ENCODE measurements at regions not wholly inside any gene's neighbourhood (a gene's known extent, or its start where the extent isn't known, plus 50 kb on each side); places are given as distances from the start of the nearest gene placed in this dataset.

DNA sequence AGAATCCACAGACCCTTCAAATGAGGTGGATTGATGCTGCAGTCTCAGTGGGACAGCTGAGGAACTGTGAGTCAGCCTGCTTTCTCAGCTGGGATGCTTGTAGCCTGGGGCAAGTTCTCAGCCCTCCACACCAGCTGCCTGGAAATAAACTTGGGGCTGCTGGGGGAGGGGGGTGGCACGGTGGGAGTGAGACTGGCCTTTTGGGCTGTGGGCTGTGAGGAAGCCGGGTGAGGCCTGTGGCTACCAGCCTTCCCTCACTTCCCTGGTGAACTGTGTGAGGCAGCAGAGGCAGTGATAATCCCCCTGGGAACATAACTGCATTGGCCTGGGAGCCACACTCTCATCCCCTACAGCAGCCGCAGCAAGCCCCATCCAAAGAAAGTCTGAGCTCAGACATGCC is 114.5 kb upstream of the GUCY1A1 start:
- no peak for DNase-seq

DNA sequence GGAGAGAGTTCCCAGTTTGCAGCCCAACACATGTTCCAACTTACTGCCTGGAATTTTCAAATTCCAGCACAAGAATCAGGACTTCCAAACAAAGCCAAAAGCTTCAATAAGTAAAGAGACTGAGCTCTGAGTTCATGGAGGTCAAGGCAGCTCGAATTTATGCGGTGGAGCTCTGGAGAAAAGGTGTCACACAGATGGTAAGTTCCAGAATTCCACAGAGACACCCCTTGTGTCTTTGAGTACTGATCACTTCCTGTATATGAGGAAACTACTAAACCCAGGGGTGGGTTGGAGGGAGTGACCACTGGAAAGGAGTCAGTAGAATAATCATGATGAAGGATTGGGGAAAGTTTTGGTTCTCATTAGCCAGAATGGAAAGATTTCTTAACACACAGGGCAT is 118.5 kb upstream of the GUCY1A1 start:
- DNase-seq = no peak

DNA sequence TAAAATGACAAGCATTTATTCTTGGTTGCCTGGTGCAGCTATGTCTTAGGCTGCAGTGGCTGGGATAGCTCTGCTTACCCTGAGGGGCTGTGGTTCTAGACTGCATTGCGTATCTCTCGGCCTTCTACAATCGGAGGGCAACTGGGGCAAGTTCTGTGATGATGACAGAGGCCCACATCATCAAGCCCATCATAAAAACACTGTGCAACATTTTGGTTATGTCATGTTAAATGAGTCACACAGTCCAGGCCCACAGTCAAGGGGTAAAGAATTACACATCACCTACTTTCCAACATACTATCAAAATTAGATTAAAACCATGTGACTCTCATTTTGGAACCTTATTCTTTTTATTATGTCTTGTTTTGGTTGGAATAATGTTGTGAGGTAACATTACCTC is 120.2 kb upstream of the GUCY1A1 start:
- DNase-seq = no peak

DNA sequence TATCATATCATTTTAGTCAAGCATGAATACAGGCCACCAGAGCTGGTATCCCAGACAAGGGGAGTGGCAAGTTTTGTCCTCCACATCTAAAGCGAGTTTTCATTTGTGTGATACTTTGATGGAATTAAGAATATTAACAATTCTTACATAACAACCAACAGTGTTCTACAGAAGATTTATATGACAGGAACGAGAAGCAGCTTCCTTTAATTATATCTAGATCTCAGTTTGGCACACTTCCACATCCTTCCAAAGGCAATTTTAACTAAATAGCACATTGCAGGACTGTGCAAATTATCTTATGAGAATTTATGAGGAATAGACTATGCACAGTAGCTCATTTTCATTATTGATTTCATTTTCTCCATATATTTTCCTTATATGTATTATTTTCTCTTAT is 121.2 kb upstream of the GUCY1A1 start:
- no peak for DNase-seq

DNA sequence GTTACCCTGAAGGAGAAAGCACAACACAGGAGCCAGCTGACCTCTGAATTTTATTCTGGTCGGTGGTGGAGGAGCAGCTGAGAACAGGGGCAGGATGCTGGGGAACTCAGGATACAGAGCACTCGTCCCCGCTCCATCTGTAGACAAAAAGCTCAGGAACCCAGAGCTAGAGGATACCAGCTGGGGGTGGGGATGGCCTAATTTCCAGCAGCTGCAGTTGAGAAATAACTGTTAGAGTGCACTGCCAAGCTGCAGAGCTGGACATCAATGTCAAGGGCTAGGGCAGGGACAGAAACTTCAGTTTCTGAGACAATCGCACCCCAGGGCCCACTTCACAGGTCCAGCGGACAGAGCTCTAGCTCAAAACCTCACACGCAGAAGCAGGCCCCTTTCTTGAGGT is 122.1 kb upstream of the GUCY1A1 start:
- no peak for DNase-seq

DNA sequence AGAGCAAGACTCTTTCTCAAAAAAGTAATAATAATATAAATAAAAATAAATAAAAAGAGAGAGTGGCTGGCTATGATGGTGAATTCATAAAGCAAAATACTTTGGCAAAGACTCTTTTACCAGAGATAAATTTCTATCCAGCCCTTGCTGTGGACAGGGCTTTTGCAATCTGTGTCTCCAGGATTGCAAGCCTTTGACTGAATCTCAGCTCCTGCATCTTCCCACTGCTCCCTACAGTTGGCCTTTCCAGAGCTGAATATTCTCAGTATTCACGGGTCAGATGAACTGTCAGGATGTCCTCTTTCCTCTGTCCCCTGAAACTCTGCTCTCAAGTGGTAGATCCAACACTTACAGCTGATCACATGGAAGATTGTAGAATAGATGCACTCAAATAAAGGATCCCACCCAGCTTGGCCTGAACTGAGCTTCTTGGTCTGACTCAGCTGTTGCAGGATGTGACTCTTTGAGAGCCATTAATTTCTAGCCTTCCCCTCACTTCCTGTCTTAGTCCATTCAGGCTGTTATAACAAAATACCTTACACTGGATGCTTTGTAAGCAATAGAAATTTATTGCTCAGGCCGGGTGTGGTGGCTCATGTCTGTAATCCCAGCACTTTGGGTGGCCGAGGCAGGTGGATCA is 123.4 kb upstream of the GUCY1A1 start:
- no peak for DNase-seq

DNA sequence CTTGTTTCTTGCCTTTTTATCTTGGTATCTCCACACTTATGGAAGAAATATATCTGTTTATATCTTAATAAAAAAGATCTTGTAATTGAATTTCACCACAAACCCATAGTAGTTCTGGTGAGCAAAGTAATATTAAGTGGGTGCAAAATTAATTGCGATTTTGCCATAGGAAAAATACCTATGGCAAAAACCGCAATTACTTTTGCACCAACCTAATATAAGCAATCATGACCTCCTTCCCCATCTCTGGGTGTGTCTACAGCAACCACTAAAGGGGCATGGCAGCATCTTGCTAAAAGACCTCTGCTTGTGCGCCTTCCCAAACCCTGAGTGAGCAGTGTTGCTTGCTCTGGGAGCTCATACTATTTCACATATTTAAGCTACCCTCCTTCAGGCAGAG is 124.2 kb upstream of the GUCY1A1 start:
- no peak for DNase-seq

DNA sequence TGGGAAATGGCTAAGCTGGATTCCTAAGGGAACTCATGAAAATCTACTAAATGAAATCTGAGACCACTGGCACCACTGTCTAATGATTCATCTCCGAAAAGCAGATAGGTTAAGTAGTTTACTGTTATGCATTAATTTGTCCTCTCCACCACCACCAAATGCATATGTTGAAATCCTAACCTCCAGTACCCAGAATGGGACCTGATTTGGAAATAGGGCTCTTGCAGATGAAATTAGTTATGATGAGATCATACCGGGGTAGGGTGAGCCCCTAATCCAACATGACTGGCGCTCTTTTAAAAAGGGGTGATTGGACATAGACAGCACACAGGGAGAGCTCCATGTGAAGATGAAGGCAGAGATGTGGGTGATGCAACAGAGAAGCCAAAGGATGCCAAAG is 124.9 kb upstream of the GUCY1A1 start:
- no peak for DNase-seq

DNA sequence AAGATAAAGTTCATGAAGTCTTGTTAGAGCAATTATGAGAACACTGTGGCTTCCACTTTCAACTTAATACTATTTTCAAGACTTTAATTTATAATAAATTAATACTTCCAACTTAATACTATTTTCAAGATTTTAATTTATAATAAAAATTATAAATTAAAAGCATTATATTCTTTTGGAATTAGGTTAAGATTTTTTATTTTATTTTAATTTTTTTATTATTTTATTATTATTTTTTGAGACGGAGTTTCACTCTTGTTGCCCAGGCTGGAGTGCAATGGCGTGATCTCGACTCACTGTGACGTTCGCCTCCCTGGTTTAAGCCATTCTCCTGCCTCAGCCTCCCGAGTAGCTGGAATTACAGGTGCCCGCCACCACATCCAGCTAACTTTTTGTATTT is 126.0 kb upstream of the GUCY1A1 start:
- no peak for DNase-seq

DNA sequence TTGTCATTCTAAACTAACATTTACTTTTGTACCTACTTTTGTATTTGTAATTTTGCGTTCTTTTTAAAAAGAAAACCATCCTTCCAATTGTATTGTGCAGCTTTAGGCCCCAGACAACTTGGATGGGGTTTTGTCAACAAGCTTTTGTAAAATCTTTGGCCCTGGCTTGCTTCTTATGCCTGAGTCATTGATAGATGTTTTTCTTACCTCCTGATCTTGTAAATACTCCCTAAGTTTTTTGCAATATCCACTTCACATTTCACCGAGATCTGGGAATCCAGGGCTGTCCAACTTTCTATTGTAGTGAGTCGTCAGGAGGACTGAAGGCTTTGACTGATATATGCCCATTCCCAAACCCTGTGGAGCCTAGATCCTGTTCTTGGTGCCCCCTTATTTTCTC is 126.9 kb upstream of the GUCY1A1 start:
- DNase-seq = no peak

DNA sequence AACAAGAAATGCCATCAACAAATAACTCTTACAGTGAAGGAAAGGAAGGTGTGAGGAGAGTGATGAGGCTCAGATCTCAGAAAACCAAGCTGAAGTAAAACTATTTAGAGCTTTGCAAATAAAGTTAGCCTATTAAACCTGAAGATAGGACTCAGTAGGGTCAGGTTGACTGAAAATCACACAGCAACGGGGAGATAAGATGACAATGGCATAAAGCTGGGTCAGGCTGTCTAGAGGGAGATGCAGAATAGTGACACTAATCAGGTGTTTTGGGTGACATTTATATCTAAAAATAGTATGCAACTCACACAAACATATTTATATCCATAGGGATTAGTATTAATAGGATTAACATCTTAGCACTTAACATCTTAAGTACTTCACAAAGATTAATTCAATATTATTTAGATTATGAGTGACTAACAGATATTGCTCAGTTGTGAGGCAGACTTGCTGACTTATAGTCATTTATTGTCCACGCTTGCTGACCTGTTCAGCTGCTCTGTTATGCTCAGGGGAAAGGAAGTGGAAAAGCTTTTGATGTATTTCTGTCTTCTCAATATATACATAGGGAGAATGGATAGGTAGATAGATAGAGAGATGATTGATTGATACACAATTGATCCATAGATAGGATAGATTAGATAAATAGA is 130.7 kb upstream of the GUCY1A1 start:
- DNase-seq = no peak

DNA sequence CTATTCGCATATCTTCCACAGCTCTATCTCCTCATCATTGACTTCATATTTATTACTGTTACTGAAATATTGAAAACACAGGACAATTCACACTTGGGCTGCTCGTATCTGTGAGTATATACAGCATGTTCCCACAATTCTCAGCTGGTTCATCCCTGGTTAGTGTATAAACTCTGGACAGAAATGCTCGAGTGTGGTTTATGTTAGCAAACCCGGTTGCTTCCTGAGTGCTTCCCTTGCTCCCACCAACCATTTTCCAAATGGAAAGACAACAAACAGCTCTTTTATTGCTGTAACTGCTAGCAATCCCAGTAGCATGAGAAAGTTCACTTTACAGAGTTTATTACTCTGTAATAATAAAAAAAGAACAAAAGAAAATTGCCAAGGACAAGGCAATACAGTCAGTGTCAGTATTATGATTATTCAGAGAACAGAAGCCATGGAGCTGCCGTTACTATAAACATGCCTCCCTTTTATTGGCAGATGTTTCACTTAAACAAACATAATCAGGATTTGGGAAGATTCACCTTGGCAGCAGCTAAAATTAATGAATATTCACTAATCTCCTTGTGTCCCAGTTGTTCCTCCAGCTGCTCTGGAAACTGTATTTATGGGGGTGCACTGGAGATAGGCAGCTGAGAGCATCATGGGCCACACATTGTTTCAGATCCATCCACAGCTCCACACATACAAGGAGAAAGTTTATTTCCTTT is 134.1 kb upstream of the GUCY1A1 start:
- no peak for DNase-seq

DNA sequence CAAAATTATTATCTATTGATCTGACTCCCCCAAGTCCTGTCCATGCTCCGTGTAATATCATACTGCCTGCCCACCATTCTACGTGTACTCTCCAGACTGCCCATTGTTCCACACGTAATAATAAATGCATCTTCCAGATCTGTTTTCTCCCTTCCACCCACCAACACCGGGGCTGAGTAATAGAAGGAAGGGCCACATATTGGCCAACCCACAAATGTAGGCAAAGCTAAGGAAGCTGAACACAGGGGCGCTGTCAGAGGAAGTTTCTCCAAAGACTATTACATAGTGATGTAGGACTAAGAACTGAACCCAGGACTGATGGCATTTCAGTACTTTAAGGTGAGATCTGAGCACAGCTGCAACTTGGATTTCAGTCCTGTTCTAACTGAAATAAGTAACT is 135.8 kb upstream of the GUCY1A1 start:
- DNase-seq = no peak

DNA sequence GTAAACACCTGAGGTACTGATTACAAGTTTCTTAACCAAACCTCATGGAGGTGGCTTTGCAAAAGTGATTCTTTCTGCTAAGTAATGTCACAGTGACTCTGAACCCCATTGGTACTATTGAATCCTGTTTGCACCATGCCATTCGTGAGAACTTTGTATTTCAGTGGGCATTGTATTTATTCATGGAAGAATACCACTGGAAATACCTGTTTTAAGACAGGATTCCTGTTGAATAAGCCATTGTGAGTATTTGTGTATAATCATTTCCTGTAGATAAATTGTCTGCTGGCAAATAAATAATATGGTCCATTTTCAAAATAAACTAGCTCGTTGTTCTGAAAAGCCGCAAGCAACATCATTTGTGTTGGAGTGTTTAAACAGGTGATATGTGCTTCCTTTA is 136.4 kb upstream of the GUCY1A1 start:
- no peak for DNase-seq

DNA sequence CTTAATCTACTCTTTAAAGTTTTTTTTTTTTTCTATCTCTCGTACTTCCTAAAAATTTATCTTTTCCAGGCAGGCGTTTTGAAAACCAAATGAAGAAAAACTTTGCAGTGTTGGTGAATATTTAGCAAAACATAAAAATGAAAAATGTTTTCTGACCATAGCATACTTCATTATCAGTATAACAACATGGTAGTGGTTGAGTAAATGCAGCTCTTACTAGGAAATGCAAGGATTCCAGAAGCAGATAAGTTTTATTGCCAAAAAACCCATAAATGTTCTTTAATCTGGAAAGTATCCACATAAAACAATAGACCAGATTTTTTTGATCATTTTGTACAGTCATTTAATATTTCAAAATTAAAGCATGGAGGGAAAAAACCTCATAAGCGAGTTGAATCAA is 136.9 kb upstream of the GUCY1A1 start:
- DNase-seq = no peak

DNA sequence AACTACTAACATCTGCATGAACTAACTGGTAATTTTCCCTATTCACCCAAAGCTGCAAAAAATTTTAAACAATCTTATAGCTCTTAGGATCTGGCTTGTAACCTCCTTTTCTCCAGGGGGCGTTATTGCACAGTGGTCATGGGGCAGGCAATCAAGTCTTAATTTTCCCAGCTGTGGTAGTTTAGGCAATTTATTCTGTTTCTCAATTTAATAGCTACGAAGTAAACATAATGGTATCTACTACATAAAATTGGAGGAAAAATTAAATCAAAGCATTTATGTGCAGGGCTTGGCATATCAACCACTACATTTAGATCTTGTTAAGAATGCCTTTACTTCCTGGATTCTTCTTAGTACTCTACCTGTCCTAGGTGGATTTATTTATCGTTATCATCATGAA is 137.4 kb upstream of the GUCY1A1 start:
- DNase-seq = no peak

DNA sequence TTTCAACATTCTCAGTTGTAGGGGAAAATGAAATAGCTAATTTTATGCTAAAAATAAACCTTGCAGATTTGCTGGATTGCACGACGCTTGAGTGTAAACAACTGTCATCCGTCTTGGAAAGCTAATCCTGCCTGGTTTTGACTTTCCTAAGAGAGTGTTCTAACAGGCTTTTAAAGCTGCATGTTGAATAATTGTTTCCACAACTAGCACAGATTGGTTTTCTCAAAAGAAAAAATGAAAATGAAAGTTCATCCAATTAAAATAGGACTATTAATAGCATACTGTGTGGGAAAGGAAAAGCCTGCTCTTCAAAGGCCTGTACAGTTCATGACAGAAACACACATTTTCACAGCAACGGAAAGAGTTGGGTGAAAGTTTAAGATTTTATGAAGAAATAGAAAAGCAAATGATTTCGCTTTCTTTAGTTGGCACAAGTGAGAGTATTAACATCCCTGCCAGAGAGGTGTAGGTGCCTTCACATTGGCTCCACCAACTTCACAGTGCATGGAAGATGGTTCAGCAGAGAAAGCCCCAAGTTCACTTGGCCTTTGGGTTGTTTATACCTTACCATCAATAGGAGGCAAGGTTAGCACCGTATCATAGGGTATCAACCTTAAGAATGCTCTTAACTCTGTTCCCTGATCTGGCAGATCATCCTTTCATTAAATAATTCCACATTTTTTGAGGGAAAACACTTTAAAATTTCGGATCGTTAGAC is 140.0 kb upstream of the GUCY1A1 start:
- DNase-seq = no peak

DNA sequence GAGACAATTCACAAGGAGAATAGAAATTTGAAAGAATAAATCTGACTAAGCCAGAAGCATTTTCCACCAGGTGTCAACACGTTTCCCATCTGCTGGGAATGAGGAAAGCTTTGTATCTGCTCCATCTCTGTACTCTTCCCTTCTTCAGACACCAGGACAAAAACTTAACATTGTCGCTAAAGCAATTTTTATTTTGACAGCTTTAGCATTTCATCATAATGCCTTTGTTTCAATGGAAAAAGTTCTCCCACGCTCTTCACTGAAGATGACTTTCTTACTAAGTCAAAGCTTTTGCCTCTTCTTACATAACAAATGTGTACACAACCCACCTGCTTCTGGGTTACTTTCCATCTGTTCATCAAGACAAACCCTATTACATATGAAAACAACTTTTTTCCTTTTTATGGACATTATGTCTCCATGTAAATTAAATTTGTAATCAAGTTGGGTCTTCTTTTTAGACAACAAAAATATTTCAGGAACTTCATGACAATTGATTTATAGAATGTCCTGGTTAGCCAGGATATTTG is 141.7 kb upstream of the GUCY1A1 start:
- no peak for DNase-seq

DNA sequence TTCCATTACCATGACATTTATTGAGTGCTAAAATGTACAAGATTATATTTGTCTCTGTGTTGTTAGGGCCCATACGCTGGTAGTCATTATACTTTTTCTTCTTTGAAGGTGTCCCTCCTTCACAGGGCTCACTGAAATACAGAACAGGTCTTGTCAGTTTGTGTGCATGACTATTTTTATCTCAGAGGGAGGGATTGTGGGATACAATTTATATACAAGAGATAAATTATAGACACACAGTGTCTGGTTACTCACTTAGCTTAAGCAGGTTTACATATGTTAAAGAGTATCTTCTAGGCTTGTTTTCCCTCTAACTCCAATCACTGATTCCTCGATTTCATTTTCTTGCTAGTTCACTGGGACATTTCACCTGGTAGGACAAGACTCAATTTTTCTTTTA is 143.3 kb upstream of the GUCY1A1 start:
- no peak for DNase-seq

DNA sequence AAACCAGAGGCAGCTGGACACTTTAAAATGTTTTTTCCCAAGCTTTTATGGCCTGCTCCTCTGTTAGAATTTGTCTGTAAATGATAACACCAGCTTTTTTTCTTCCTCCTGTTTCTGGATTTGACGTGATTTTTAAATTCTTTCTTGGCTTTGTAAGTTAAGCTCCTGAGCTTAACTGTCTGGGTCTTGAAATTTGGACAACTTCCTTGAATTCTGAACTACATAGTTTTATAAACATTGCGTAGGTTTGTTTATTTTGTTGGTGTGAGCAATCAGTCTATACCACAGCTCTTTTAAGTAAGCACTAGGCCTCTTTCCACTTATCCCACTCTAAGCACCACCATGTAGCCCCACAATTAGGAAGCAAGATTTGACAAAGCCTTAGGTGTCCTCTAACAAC is 144.4 kb upstream of the GUCY1A1 start:
- no peak for DNase-seq

DNA sequence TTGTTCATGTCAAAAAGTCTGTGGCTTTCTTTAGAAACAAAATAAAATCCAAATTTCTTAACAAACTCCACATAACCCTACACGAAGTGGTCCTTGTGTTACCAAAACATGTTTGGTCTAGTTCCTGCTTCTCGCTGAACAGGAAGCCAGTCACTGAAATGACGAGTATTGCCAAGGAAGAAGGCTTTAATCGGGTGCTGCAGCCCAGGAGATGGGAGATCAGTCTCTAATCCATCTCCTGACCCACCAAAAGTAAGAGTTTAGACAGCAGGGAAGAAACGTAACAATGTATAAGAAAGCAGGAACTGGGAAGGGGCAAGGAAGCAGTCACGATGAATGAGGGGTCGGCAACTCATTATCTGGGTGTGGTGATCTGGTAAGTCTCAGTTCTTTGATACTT is 144.6 kb upstream of the MAP9 start:
- DNase-seq = no peak

DNA sequence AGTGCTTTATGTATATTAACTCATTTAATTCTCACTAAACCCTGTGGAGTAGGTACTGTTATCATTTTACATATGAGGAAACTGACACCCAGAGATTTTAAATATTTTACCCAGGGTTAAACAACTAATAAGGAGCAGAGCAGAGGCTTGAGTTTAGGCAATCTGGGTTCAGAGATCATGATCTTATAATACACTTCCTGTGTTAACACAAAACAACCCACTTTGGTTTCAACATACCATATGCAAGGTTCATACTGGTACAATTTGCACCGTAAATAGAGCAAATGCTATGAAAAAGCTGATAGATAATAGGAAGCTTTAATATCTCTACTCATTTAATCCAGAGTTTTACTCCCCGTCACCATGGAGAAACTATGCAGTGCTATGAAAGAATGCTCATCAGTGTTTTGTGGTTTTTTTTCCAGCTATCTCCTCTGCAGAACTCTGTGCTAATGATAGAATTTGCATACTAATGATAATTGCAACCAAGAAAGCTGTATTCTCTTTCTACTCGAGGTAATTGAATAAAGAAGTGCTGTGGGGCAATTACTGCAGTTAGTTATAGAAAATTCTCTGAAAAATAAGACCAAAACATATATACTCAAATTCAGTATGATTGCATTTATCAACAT is 138.8 kb upstream of the MAP9 start:
- DNase-seq = no peak

DNA sequence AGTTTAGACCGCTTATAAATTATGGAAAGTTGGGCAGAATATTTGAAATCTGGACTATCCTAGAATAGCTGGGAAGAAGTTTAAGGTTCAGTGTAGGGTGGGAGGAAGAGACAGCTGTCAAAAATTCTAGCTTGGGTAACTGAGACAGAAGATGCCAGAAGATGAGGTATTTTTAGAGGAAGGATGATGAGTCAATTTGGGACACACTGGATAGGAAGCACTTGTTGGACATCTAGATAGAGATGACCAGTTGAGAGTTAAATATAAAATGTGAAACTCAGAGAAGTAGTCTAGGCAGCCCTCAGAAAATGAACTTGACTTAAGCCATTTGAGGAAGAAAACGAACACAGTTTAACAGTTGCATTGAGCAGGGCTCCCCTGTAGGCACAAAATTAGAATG is 137.9 kb upstream of the MAP9 start:
- DNase-seq = no peak
